ENCODE measurements at regions not wholly inside any gene's neighbourhood (a gene's known extent, or its start where the extent isn't known, plus 50 kb on each side); places are given as distances from the start of the nearest gene placed in this dataset.
A peak's percentile ranks its signal among the peaks of the same experiment; 100 is the strongest.

GRCh38 chr7:131003634-131004033 lies 269.6 kb upstream of the KLF14 start:
- WGBS, 2 donors: 72 to 77% methylated on average over 4 of the region's 4 CpGs
- TF ChIP-seq POLR2A (IDR thresholded peaks at IDR 0.05) (no peak), CTCF (IDR thresholded peaks at IDR 0.05) (no peak), POLR2AphosphoS5 (IDR thresholded peaks at IDR 0.05) (no peak), EP300 (IDR thresholded peaks at IDR 0.05) (no peak)
- no peak overlapping the region for H3K27ac ChIP-seq
- DNase-seq (no peak), ATAC-seq (ENCODE audit: low FRiP score in 2 of 2) (no peak)
- H3K27me3 ChIP-seq: no peaks in the 10 kb centered on the region
- peaks cover 25 to 45% (median 35%) of the 10 kb centered on the region in 4 donors for H3K4me1 ChIP-seq
- H3K36me3 ChIP-seq: peaks cover 0 to 44% (median 0%) of the 10 kb centered on the region in 4 donors
- H3K9me3 ChIP-seq: peaks cover 0 to 7% (median 2%) of the 10 kb centered on the region in 4 donors
- H3K4me3 ChIP-seq: no peak overlapping the region

- Histone ChIP-seq H3K27me3 (no peaks in the 10 kb centered on the region), H3K4me1 (peaks cover 26 to 45% (median 36%) of the 10 kb centered on the region in 4 donors), H3K9me3 (peaks cover 0 to 7% (median 2%) of the 10 kb centered on the region in 4 donors), H3K36me3 (peaks cover 0 to 39% (median 0%) of the 10 kb centered on the region in 4 donors), H3K27ac (no peak overlapping the region), H3K4me3 (no peak overlapping the region)
- ATAC-seq (ENCODE audit: low FRiP score in 2 of 2): peak; percentile 42 to 46
- no peak for TF ChIP-seq CTCF (IDR thresholded peaks at IDR 0.05)
- no peak for TF ChIP-seq EP300 (IDR thresholded peaks at IDR 0.05)
- TF ChIP-seq POLR2A (IDR thresholded peaks at IDR 0.05): no peak
- TF ChIP-seq POLR2AphosphoS5 (IDR thresholded peaks at IDR 0.05): no peak
- WGBS, 2 donors: 0% methylated on average over 1 of the region's 1 CpG
- DNase-seq: no peak
Measured at GRCh38 chr7:131004371-131004770, 270.4 kb upstream of the KLF14 start.

GRCh38 chr7:131007439-131008330 lies 273.7 kb upstream of the KLF14 start:
- peak in 1 of 2 donors; percentile 22 for TF ChIP-seq POLR2AphosphoS5 (IDR thresholded peaks at IDR 0.05)
- TF ChIP-seq CTCF (IDR thresholded peaks at IDR 0.05): peak in 4 of 6 experiments; percentile 30 to 52 (median 37)
- no peak for TF ChIP-seq POLR2A (IDR thresholded peaks at IDR 0.05)
- no peak for TF ChIP-seq EP300 (IDR thresholded peaks at IDR 0.05)
- peak in 1 of 2 donors; percentile 80 for ATAC-seq (ENCODE audit: low FRiP score in 2 of 2)
- WGBS, 2 donors: 30 to 42% methylated on average over 13 to 19 of the region's 19 CpGs
- peak overlapping the region; percentile 58 to 77 (median 70) for H3K27ac ChIP-seq
- H3K36me3 ChIP-seq: peaks cover 0 to 7% (median 0%) of the 10 kb centered on the region in 4 donors
- H3K4me1 ChIP-seq: peaks cover 55 to 60% (median 57%) of the 10 kb centered on the region in 4 donors
- DNase-seq: peak; percentile 67 to 73
- no peak overlapping the region for H3K4me3 ChIP-seq
- H3K9me3 ChIP-seq: peaks cover 0 to 3% (median under 1%) of the 10 kb centered on the region in 4 donors
- H3K27me3 ChIP-seq: no peaks in the 10 kb centered on the region

DNA sequence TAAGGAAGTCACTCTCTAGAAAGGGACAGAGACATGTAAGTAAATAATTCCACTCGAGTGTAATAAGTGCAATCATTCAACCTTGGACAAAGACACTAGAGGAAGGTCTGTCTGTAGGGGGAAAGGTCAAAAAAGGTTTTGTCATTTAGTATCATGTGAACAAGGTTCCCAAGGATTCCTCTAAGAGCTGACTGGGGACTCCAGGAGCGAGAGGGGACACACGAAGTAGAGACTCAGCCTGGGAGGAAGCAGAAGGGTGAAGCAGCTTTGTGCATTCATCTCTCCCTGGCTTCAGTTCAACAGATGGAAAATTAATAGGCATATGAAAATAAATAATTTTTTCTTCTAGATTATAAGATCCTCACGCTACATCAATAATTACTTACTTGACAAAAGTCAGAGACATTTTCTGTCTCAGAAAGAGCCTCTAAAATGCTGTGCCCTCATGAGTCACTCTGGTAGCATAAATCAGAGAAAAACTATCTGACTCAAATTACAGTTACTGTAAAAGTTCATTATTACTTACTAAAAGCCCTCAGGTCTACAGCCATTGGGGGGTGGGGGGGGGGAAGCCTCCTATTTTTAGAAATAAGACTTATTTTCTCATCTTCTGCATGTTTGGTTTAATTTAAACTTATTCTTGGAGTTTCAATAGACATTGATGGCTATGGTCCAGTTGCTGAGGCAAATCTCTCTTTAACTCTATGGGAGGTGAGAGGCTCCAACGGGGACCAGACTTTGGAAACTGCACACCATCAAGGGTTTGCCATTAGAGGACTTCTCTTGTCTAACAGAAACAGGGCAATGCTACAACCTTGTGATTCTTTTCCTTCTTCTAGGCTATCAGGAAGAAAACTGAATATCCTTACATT lies 275.1 kb upstream of the KLF14 start:
- H3K9me3 ChIP-seq: no peaks in the 10 kb centered on the region
- peaks cover 68 to 74% (median 71%) of the 10 kb centered on the region in 4 donors for H3K4me1 ChIP-seq
- no peaks in the 10 kb centered on the region for H3K27me3 ChIP-seq
- H3K36me3 ChIP-seq: peaks cover 0 to 7% (median 0%) of the 10 kb centered on the region in 4 donors
- TF ChIP-seq CTCF (IDR thresholded peaks at IDR 0.05): no peak
- no peak for TF ChIP-seq POLR2A (IDR thresholded peaks at IDR 0.05)
- no peak for TF ChIP-seq POLR2AphosphoS5 (IDR thresholded peaks at IDR 0.05)
- no peak for TF ChIP-seq EP300 (IDR thresholded peaks at IDR 0.05)
- ATAC-seq (ENCODE audit: low FRiP score in 2 of 2) (no peak), DNase-seq (no peak)
- H3K27ac ChIP-seq: peak overlapping the region; percentile 49 to 77 (median 64)
- 56% methylated on average over 5 of the region's 5 CpGs for WGBS, 2 donors
- H3K4me3 ChIP-seq: no peak overlapping the region

Measured in upper lobe of left lung (tissue), 6 donors.